C4-2B (cell line): ENCODE measurements at regions not wholly inside any gene's neighbourhood (a gene's known extent, or its start where the extent isn't known, plus 50 kb on each side); places are given as distances from the start of the nearest gene placed in this dataset.

Source experiments
- ZFX ChIP-seq: fragments of 450-650 bp; IDR thresholded peaks from 2 replicates; pipeline ENCODE4 v1.6.1; 2017
- TF ChIP-seq, protein P1 (sequence below): fragments of 450-650 bp; conservative IDR thresholded peaks from 2 replicates; pipeline ENCODE4 v1.5.1; 2017; ENCODE audit warnings: mild to moderate bottlenecking

DNA sequence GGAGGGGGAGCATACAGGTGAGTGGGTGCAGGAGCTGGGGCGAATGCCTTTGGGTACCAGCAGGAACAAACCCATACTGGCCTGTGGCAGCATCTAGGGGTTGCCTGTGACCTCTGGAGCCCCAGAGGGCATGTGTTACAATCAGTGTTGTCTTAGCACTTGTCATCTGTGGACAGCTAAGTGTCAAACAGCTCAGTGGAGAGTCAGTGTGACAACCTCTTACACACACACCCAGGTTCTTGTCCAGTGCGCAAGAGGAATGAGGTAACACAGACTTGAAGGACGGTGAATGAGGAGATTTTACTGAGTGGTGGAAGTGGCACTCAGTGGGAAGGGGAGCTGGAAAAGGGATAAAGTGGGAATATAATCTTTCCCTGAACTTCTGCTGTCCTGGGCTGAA is 54.1 kb upstream of the DDIT4L start:
- TF ChIP-seq, protein P1, sequence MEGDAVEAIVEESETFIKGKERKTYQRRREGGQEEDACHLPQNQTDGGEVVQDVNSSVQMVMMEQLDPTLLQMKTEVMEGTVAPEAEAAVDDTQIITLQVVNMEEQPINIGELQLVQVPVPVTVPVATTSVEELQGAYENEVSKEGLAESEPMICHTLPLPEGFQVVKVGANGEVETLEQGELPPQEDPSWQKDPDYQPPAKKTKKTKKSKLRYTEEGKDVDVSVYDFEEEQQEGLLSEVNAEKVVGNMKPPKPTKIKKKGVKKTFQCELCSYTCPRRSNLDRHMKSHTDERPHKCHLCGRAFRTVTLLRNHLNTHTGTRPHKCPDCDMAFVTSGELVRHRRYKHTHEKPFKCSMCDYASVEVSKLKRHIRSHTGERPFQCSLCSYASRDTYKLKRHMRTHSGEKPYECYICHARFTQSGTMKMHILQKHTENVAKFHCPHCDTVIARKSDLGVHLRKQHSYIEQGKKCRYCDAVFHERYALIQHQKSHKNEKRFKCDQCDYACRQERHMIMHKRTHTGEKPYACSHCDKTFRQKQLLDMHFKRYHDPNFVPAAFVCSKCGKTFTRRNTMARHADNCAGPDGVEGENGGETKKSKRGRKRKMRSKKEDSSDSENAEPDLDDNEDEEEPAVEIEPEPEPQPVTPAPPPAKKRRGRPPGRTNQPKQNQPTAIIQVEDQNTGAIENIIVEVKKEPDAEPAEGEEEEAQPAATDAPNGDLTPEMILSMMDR: no peak
- no peak for TF ChIP-seq ZFX
